Psoas muscle (tissue), 7 donors: ENCODE measurements at regions not wholly inside any gene's neighbourhood (a gene's known extent, or its start where the extent isn't known, plus 50 kb on each side); places are given as distances from the start of the nearest gene placed in this dataset.
"Not testable (repeated sequence)": the region's sequence is repeated elsewhere in the genome, so short reads cannot be mapped to it uniquely, and the experiment has no call there.

Experiments
- ATAC-seq, 4 donors: fragments of 200-7000 bp; cut with Tn5 transposase; one replicate each; pipeline ENCODE4 v1.9.1; 2020; ENCODE audit warnings: moderate library complexity in 3 of 4, mild to moderate bottlenecking in 2 of 4
- DNase-seq, 2 donors: peaks; one replicate each; pipeline ENCODE4 v3.0.0-alpha.2; 2020
- H3K27ac ChIP-seq: fragments of 200-600 bp; one replicate; pipeline ENCODE4 v1.8.0; 2022
- H3K27me3 ChIP-seq, 3 donors: fragments of 200-600 bp in 1 of 3; one replicate each; pipeline versions ENCODE4 v1.6.1 to v1.8.0; 2013 to 2022; ENCODE audit warnings: low read length in 2 of 3, mild to moderate bottlenecking in 2 of 3, moderate library complexity in 1 of 3; ENCODE audit not compliant: insufficient read depth in 3 of 3
- H3K36me3 ChIP-seq, 2 donors: fragments of 200-600 bp in 1 of 2; one replicate each; pipeline versions ENCODE4 v1.6.1 to v1.8.0; 2013 to 2022; ENCODE audit warnings: low read depth in 1 of 2, mild to moderate bottlenecking in 1 of 2, moderate library complexity in 1 of 2; ENCODE audit not compliant: insufficient read depth in 1 of 2
- H3K4me1 ChIP-seq: fragments of 200-600 bp; one replicate; pipeline ENCODE4 v1.8.0; 2022
- H3K4me3 ChIP-seq: fragments of 200-600 bp; one replicate; pipeline ENCODE4 v1.8.0; 2022; ENCODE audit warnings: mild to moderate bottlenecking
- H3K9me3 ChIP-seq: fragments of 200-600 bp; one replicate; pipeline ENCODE4 v1.8.0; 2022
- CTCF ChIP-seq: fragments of 200-600 bp; IDR thresholded peaks from one replicate; pipeline ENCODE4 v1.8.0; 2022; ENCODE audit warnings: antibody characterized with exemption
- WGBS, 3 donors: extraction: QIAGEN DNeasy Blood & Tissue Kit; methylation state at CpG; one replicate each; pipeline versions ENCODE4 v1.1.6 to v1.1.7; 2013; 5-methylcytosine and 5-hydroxymethylcytosine counted together
- intact Hi-C, 2 donors: fragments of 100-400 bp; cut with DNase I; formaldehyde crosslinking; loops; one replicate each; pipeline versions ENCODE4 v1.11.0 to v1.14.2; 2022
- donor health status: healthy with polysubstance abuse.
- donor health status: DM: no; HTN: no; CAD: no; lungs with moderate emphysema.
- donor health status: Bipolar disorder and iron deficiency.
- donor health status: healthy.
- donor health status: DM: yes; HTN: yes; CAD: no.
- donor health status: DM: no; HTN: no; CAD: no.
- donor health status: DM: yes; HTN: yes; CAD: no.

GRCh38 chr2:216754812-216755211 is 59.5 kb upstream of the IGFBP5 start:
- Histone ChIP-seq H3K27me3 (no peaks in the 10 kb centered on the region), H3K27ac (no peak overlapping the region), H3K4me1 (peaks cover 27% of the 10 kb centered on the region), H3K9me3 (no peaks in the 10 kb centered on the region), H3K4me3 (no peak overlapping the region), H3K36me3 (no peaks in the 10 kb centered on the region)
- ATAC-seq (peak in 2 of 4 donors; percentile 30 to 31), DNase-seq (no peak)
- WGBS, 3 donors = 91 to 96% (median 92%) methylated on average over 7 of the region's 7 CpGs
- intact Hi-C loops = loop anchor here in 1 of 2 donors (5.0 kb wide), 1 partner anchor 38 kb away; no protein-coding TSS in a partner anchor
- TF ChIP-seq CTCF = no peak

- Histone ChIP-seq H3K27me3 (no peaks in the 10 kb centered on the region), H3K36me3 (no peaks in the 10 kb centered on the region), H3K27ac (no peak overlapping the region), H3K9me3 (no peaks in the 10 kb centered on the region), H3K4me1 (peaks cover 27% of the 10 kb centered on the region), H3K4me3 (no peak overlapping the region)
- WGBS, 3 donors = 46 to 69% (median 60%) methylated on average over 3 of the region's 3 CpGs
- ATAC-seq (no peak), DNase-seq (no peak)
- intact Hi-C loops = no loop called here
- TF ChIP-seq CTCF = no peak
Observed at GRCh38 chr2:216754336-216754735, 59.0 kb upstream of the IGFBP5 start.

GRCh38 chr2:216752855-216753505 is 57.6 kb upstream of the IGFBP5 start:
- Histone ChIP-seq H3K27ac (no peak overlapping the region), H3K36me3 (no peaks in the 10 kb centered on the region), H3K4me3 (no peak overlapping the region), H3K4me1 (peaks cover 27% of the 10 kb centered on the region), H3K9me3 (no peaks in the 10 kb centered on the region), H3K27me3 (no peaks in the 10 kb centered on the region)
- ATAC-seq (peak in 2 of 4 donors; percentile 33 to 35), DNase-seq (no peak)
- intact Hi-C loops = no loop called here
- TF ChIP-seq CTCF = no peak
- WGBS, 3 donors = 49 to 56% (median 50%) methylated on average over 2 of the region's 2 CpGs

- peaks cover 23% of the 10 kb centered on the region for H3K4me1 ChIP-seq
- H3K4me3 ChIP-seq, H3K9me3 ChIP-seq, ATAC-seq, H3K27ac ChIP-seq, intact Hi-C loops, H3K36me3 ChIP-seq, H3K27me3 ChIP-seq, DNase-seq: not testable (repeated sequence)
Observed at GRCh38 chr2:216750750-216751149, 55.4 kb upstream of the IGFBP5 start.

GRCh38 chr2:216746268-216746667 is 50.9 kb upstream of the IGFBP5 start:
- WGBS, 3 donors = 93 to 95% (median 94%) methylated on average over 5 of the region's 5 CpGs
- H3K4me3 ChIP-seq, H3K9me3 ChIP-seq, ATAC-seq, H3K27ac ChIP-seq, intact Hi-C loops, H3K4me1 ChIP-seq, H3K36me3 ChIP-seq, H3K27me3 ChIP-seq, DNase-seq: not testable (repeated sequence)

- WGBS, 3 donors = 91 to 98% (median 93%) methylated on average over 3 of the region's 3 CpGs
- no peaks in the 10 kb centered on the region for H3K4me1 ChIP-seq
- no peaks in the 10 kb centered on the region for H3K36me3 ChIP-seq
- no peak for TF ChIP-seq CTCF
- no peak for ATAC-seq
- no peaks in the 10 kb centered on the region for H3K9me3 ChIP-seq
- no peaks in the 10 kb centered on the region for H3K27me3 ChIP-seq
- DNase-seq = no peak
- H3K4me3 ChIP-seq = no peak overlapping the region
- H3K27ac ChIP-seq = no peak overlapping the region
- intact Hi-C loops = no loop called here
Observed at GRCh38 chr2:216745453-216745852, 50.1 kb upstream of the IGFBP5 start.
